Skin epidermis (tissue), 12 donors: ENCODE measurements at regions not wholly inside any gene's neighbourhood (a gene's known extent, or its start where the extent isn't known, plus 50 kb on each side); places are given as distances from the start of the nearest gene placed in this dataset.

Experiments
- H3K27ac ChIP-seq, 21 experiments: fragments of 200-600 bp; sonication (generic) in 11 of 21; one replicate each; pipeline ENCODE4 v1.5.0; 2020; ENCODE audit warnings: mild to moderate bottlenecking in 3 of 21, inconsistent platforms in 2 of 21, moderate library complexity in 2 of 21
- H3K4me3 ChIP-seq, 7 experiments: fragments of 200-600 bp; sonication (generic) in 2 of 7; one replicate each; pipeline ENCODE4 v1.5.0; 2020; ENCODE audit warnings: inconsistent platforms in 2 of 7, mild to moderate bottlenecking in 2 of 7, moderate library complexity in 1 of 7

GRCh38 chr9:107431461-107431860 is 58.1 kb downstream of the KLF4 start:
- Histone ChIP-seq H3K4me3 (no peak overlapping the region), H3K27ac (no peak overlapping the region)

GRCh38 chr9:107430071-107430470 is 59.5 kb downstream of the KLF4 start:
- H3K27ac ChIP-seq, result no peak overlapping the region
- no peak overlapping the region for H3K4me3 ChIP-seq

DNA sequence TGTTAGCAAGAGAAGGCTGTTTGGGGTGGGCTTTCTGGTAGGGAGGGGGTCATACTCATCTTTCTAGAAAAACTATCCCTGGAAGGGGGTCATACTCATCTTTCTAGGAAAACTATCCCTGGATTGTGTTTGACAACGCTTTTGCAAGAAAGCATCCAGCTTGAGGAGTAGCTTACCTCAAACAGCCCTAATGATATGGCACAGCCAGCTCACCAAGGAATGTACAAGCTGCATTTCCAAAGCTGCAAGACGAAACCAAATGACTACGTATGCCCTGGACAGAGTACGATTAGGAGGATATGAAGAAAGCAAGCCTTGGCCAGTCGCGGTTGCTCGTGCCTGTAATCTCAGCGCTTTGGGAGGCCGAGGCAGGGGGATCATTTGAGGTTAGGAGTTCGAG is 63.4 kb downstream of the KLF4 start:
- Histone ChIP-seq H3K4me3 (no peak overlapping the region), H3K27ac (peak overlapping the region in 3 of 21 experiments; percentile 50 to 79 (median 79))

- Histone ChIP-seq H3K4me3 (peak overlapping the region in 4 of 7 experiments; percentile 13 to 23 (median 18)), H3K27ac (peak overlapping the region in 16 of 21 experiments; percentile 13 to 79 (median 49))
Observed at GRCh38 chr9:107425101-107426025, 64.2 kb downstream of the KLF4 start.

- Histone ChIP-seq H3K27ac (peak overlapping the region in 3 of 21 experiments; percentile 20 to 46 (median 30)), H3K4me3 (no peak overlapping the region)
Observed at GRCh38 chr9:107423540-107423939, 66.0 kb downstream of the KLF4 start.

DNA sequence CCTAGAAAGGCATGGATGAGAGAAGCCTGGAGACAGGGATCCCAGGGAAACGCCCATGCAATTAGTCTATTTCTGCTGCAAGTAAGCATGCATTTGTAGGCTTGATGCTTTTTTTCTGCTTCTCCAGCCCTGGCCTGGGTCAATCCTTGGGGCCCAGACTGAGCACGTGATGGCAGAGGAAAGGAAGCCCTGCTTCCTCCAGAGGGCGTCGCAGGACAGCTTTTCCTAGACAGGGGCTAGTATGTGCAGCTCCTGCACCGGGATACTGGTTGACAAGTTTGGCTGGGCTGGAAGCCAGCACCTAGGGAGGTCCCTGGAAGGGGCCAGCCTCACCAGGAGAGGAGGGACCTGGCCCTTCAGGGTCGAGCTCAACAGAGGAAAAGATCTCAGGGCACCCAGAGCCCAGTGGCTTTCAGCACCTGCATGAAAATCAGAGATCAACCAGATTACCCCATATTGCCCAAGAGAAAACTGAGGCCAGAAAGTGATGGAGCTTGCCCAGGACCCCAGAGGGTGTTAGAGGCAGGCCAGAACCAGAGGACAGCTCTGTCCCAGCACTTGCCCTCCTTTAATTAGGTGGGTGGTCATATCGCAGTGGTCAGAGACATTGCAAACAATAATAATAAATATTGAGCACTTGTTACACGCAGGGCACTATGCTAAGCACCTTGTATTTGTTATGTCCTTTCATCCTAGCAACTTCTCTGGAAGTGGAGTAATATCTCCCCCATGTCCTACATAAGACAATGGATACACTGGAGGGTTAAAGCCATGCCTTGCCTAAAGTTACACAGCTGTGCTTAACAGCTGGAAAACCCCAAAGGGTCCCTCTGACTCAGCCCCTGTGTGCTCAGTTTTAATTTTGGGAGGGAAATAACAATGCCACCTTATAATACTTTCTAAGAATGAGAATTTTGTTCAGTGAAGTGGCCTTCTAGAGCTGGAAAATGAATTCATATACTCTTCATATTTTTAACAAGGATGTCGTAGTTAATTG is 67.1 kb downstream of the KLF4 start:
- Histone ChIP-seq H3K27ac (peak overlapping the region in 2 of 21 experiments; percentile 23 to 46), H3K4me3 (no peak overlapping the region)

DNA sequence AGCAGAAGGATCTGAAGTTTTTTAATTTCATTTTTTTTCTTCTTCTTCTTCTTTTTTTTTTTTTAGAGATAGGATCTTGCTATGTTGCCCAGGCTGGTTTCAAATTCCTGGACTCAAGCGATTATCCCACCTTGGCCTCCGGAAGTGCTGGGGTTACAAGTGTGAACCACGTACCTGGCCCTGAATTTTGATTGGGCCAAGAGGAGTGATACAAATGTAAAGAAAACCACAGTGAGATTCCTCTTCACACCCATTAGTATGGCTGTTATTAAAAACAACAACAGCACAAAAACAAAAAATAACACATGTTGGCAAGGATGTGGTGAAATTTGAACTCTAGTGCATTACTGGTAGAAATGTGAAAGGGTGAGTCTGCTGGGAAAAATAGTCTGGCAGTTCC is 79.1 kb downstream of the KLF4 start:
- Histone ChIP-seq H3K4me3 (no peak overlapping the region), H3K27ac (no peak overlapping the region)

DNA sequence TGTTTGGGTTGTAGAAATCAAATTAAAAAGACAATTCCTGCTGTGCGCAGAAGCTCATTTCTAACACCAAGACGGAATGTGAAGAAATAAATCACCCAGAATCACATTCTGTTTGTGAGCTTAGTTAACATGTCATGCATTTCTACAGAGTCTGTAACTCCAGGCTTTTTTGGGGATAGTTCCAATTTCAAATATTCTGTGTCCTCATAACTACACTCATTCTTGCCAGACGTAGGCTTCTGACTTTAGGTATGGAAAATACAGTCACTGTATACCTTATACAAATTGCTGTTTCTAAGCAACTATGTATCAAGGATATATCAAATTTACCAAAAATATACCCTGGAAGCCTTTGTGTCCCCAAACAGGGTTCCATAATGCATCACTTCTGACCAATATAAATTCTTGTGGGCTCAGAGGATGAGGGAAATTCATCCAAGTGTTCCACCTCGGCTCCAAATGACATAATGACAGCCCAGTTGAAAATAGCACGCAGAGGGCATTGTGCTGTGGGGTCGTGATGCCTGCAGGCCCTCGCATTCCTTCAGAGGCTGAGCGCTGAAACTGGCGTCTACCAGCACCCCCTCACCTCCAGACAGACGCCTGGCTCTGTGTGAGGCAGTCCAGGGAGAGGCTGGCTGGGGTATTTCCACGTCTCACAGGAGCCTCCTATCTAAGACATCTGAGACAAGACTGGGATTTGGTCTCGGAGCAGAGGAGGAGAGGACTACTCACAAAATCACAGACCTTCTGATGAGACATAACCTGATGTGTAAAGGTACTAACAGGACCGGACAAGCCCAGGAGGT is 79.8 kb downstream of the KLF4 start:
- Histone ChIP-seq H3K27ac (peak overlapping the region in 1 of 21 experiments; percentile 12), H3K4me3 (no peak overlapping the region)

- Histone ChIP-seq H3K27ac (no peak overlapping the region), H3K4me3 (no peak overlapping the region)
Observed at GRCh38 chr9:107407675-107408074, 81.9 kb downstream of the KLF4 start.

DNA sequence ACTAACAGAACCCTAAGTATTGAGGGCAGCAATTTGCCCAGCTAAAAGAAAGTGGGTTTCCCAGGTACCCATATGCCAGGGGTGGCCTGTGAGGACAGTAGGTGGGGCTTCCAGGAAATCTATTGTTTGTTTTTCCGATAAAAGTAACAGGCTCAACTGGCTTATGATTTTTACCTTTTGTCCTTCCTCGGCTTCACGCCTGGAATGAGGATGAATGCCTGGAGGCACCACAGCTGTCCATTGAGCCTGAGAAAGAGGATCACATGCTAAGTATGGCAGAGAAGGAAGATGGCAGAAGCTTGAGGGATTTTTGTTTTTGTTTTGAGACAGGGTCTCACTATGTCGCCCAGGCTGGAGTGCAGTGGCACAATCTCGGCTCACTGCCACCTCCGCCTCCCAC is 84.1 kb downstream of the KLF4 start:
- no peak overlapping the region for H3K27ac ChIP-seq
- H3K4me3 ChIP-seq, result no peak overlapping the region

DNA sequence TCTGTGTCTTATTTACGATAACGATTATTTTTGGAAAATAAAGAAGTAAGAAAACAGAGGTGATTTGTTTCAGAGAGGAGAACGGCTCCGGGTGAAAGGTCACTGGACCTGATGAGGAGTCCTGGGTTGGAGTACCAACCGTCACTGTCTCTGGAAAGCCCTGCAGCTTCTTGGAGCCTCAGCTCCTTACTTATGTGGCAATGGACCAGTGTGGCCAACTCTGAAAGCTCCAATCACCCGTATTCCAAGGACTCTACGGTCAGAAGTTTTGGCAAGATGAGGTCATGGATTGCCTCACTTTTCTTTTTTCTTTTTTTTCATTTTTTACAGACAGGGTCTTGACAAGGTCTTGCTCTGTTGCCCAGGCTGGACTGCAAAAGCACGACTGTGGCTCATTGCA is 84.8 kb downstream of the KLF4 start:
- Histone ChIP-seq H3K4me3 (no peak overlapping the region), H3K27ac (no peak overlapping the region)

DNA sequence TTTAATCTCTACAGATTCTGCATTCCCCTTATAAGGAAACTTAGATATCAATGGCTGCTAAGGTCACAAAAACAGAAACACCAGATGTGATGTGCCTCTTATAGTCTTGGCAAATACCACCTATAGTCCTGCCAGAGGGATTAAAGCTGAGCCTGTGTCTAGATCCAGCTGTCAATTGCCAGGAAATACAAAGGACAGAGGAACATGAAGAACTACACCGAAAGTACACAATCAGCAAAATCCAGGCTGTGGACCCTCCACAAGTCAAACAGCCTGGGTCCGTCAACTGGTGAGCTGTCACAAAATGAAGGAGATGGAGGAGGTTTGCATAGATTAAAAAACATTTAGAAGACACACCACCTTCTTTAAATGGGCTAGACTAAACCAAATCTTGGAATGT is 85.4 kb downstream of the KLF4 start:
- no peak overlapping the region for H3K4me3 ChIP-seq
- no peak overlapping the region for H3K27ac ChIP-seq

DNA sequence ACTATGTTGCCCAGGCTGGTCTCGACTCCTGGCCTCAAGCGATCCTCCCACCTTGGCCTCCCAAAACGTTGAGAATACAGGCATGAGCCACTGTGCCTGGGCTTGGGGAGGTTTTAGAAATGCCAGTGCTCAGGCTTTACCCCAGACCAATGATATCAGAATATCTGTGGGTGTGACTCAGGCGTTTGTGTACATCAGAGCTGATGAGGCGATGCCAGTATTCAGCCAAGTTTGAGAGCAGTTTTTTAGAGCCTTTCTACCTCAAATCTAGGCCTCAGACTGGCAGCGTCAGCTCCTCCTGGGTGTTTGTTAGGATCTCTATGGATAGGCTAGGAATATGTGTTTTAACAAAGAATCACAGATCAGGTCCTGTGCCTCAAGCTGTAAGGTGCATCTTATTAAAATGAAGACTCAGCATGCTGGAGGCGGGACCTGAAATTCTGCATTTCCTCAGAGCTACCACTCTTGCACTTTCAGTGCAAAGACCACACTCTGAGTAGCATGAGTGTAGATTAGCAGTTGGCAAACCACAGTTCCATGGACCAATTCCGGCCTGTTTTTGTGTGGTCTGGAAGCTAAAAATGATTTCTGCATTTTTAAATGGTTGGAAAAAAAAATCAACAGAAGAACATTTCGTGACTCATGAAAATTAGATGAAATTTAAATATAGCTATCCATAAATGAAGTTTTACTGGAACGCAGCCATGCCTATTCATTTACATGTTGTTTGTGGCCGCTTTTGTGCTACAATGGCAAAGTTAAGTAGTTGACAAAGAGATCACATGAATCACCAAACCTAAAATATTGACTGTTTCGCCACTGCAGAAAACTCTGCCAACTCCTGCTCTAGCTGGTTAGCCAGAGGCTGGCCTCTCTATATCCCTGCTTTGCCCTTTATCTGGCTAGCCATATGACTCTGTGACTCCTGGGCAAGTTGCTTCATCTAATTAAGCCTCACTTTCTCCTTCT is 92.2 kb downstream of the KLF4 start:
- no peak overlapping the region for H3K4me3 ChIP-seq
- peak overlapping the region in 5 of 21 experiments; percentile 0 to 70 (median 37) for H3K27ac ChIP-seq

- Histone ChIP-seq H3K27ac (no peak overlapping the region), H3K4me3 (no peak overlapping the region)
Observed at GRCh38 chr9:107394264-107394663, 95.3 kb downstream of the KLF4 start.

DNA sequence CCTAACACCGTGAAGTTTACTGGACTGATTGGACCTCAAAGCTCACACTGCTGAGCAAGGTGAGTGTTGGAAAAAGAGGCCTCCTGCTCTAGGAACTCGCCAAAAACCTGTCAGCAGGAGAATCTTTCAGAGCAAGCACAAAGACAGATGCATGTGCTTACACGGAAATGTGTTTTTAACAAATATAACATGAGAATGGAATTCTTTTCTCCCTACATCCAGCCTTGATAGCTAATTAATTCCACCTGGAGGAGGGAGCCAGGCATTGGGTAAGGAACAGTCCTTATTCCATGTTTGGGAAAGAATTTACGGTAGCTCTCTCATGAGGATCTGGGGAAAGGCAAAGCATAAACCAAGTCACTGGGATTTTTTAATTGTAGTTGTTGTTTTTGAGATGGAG is 98.8 kb downstream of the KLF4 start:
- H3K27ac ChIP-seq, result peak overlapping the region in 18 of 21 experiments; percentile 10 to 79 (median 70)

GRCh38 chr9:107390279-107390678 is 99.3 kb downstream of the KLF4 start:
- H3K4me3 ChIP-seq, result no peak overlapping the region
- peak overlapping the region in 19 of 21 experiments; percentile 10 to 79 (median 69) for H3K27ac ChIP-seq

More for the DNA sequence above, 98.8 kb downstream of the KLF4 start:
- no peak overlapping the region for H3K4me3 ChIP-seq

DNA sequence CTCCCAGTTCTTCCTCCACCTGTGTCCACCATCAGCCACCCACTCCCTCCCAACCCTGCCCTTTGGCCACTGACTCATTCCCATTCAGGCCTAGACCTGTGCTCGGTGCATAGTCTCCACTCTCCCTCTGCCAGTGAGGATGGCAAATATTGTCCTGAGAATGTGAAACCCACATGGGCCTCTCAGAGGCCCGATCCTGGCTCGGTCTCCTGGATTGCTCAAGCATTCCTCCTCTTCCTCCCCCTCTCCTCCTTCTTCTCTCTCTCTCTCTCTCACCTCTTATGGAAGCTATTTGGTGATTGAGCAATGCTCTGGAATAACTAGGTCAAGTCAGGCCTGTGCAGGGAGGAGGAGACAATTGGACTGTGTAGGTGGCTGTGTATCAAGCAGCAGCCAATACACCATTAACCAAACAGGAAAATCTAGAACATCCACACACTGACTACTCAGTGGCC is 99.9 kb downstream of the KLF4 start:
- Histone ChIP-seq H3K4me3 (no peak overlapping the region), H3K27ac (peak overlapping the region in 19 of 21 experiments; percentile 14 to 79 (median 69))

- no peak overlapping the region for H3K4me3 ChIP-seq
- peak overlapping the region in 17 of 21 experiments; percentile 22 to 79 (median 67) for H3K27ac ChIP-seq
Observed at GRCh38 chr9:107388890-107389289, 100.7 kb downstream of the KLF4 start.
